ENCODE measurements at regions not wholly inside any gene's neighbourhood (a gene's known extent, or its start where the extent isn't known, plus 50 kb on each side); places are given as distances from the start of the nearest gene placed in this dataset.

- Histone ChIP-seq H3K4me3 (ENCODE audit: low read depth in 1 of 3, low read length in 3 of 3) (no peak overlapping the region), H3K9me3 (ENCODE audit: control insufficient read depth in 4 of 4, low read length in 3 of 4) (no peaks in the 10 kb centered on the region), H3K36me3 (ENCODE audit: control insufficient read depth in 4 of 4, insufficient read depth in 3 of 4, low read depth in 1 of 4, low read length in 3 of 4) (no peaks in the 10 kb centered on the region), H3K27me3 (ENCODE audit: control insufficient read depth in 4 of 4, insufficient read depth in 4 of 4, low read length in 3 of 4) (no peaks in the 10 kb centered on the region), H3K4me1 (ENCODE audit: control insufficient read depth in 4 of 4, insufficient read depth in 4 of 4, low read length in 3 of 4) (no peaks in the 10 kb centered on the region), H3K9ac (ENCODE audit: low read depth in 1 of 2, low read length in 2 of 2) (no peak overlapping the region), H3K27ac (ENCODE audit: low read depth in 1 of 2, low read length in 2 of 2) (no peak overlapping the region)
- TF ChIP-seq RXRA (IDR thresholded peaks at IDR 0.05) (no peak), JUND (IDR thresholded peaks at IDR 0.05) (no peak), ZBTB33 (IDR thresholded peaks at IDR 0.05) (no peak), FOXA1 (IDR thresholded peaks at IDR 0.05) (no peak), TAF1 (conservative IDR thresholded peaks at IDR 0.05) (no peak), REST (IDR thresholded peaks at IDR 0.05) (no peak), CTCF (IDR thresholded peaks at IDR 0.05; ENCODE audit: low read depth, low read length, missing input control) (no peak), HNF4A (conservative IDR thresholded peaks at IDR 0.05) (no peak), MAX (IDR thresholded peaks at IDR 0.05) (no peak), HNF4G (IDR thresholded peaks at IDR 0.05) (no peak), ATF3 (IDR thresholded peaks at IDR 0.05) (no peak), SP1 (IDR thresholded peaks at IDR 0.05) (no peak), RAD21 (IDR thresholded peaks at IDR 0.05) (no peak), GABPA (IDR thresholded peaks at IDR 0.05 in 1 of 2, conservative IDR thresholded peaks at IDR 0.05 in 1 of 2) (no peak), YY1 (IDR thresholded peaks at IDR 0.05) (no peak), FOXA2 (IDR thresholded peaks at IDR 0.05) (no peak)
- WGBS = 70% methylated on average over 5 of the region's 5 CpGs
- DNase-seq (ENCODE audit: low spot score) = no peak
These were observed 389.1 kb downstream of the NYAP2 start for GRCh38 chr2:225788571-225789094.

GRCh38 chr2:225787497-225787896, 388.0 kb downstream of the NYAP2 start:
- H3K9ac ChIP-seq (ENCODE audit: low read depth in 1 of 2, low read length in 2 of 2) = no peak overlapping the region
- no peak overlapping the region for H3K27ac ChIP-seq (ENCODE audit: low read depth in 1 of 2, low read length in 2 of 2)
- H3K4me1 ChIP-seq (ENCODE audit: control insufficient read depth in 4 of 4, insufficient read depth in 4 of 4, low read length in 3 of 4) = no peaks in the 10 kb centered on the region
- H3K27me3 ChIP-seq (ENCODE audit: control insufficient read depth in 4 of 4, insufficient read depth in 4 of 4, low read length in 3 of 4) = no peaks in the 10 kb centered on the region
- no peaks in the 10 kb centered on the region for H3K36me3 ChIP-seq (ENCODE audit: control insufficient read depth in 4 of 4, insufficient read depth in 3 of 4, low read depth in 1 of 4, low read length in 3 of 4)
- no peak for DNase-seq (ENCODE audit: low spot score)
- TF ChIP-seq RAD21 (IDR thresholded peaks at IDR 0.05) = no peak
- TF ChIP-seq MAX (IDR thresholded peaks at IDR 0.05) = no peak
- TF ChIP-seq CTCF (IDR thresholded peaks at IDR 0.05; ENCODE audit: low read depth, low read length, missing input control) = no peak
- TF ChIP-seq ZBTB33 (IDR thresholded peaks at IDR 0.05) = no peak
- no peak for TF ChIP-seq HNF4G (IDR thresholded peaks at IDR 0.05)
- TF ChIP-seq YY1 (IDR thresholded peaks at IDR 0.05) = no peak
- no peak for TF ChIP-seq FOXA2 (IDR thresholded peaks at IDR 0.05)
- no peak for TF ChIP-seq SP1 (IDR thresholded peaks at IDR 0.05)
- TF ChIP-seq GABPA (IDR thresholded peaks at IDR 0.05 in 1 of 2, conservative IDR thresholded peaks at IDR 0.05 in 1 of 2) = no peak
- TF ChIP-seq FOXA1 (IDR thresholded peaks at IDR 0.05) = no peak
- H3K4me3 ChIP-seq (ENCODE audit: low read depth in 1 of 3, low read length in 3 of 3) = no peak overlapping the region
- 80% methylated on average over 2 of the region's 2 CpGs for WGBS
- H3K9me3 ChIP-seq (ENCODE audit: control insufficient read depth in 4 of 4, low read length in 3 of 4) = no peaks in the 10 kb centered on the region

All from liver (tissue), 8 donors.